Pancreas (tissue), 10 donors: ENCODE measurements at regions not wholly inside any gene's neighbourhood (a gene's known extent, or its start where the extent isn't known, plus 50 kb on each side); places are given as distances from the start of the nearest gene placed in this dataset.

Experiments
- ATAC-seq, 4 donors: fragments of 200-7000 bp; cut with Tn5 transposase; one replicate each; pipeline versions ENCODE4 v1.8.0 to v1.9.1; 2020; ENCODE audit warnings: mild to moderate bottlenecking in 4 of 4, moderate library complexity in 4 of 4
- DNase-seq, 6 donors: peaks; one replicate each; pipeline ENCODE4 v3.0.0-alpha.2; 2020
- FAIRE-seq: peaks from 2 replicates; lab custom pipeline; 2012; peaks lifted over from hg19 to GRCh38; lab: Jason Lieb, UNC
- H3K27ac ChIP-seq, 4 donors: fragments of 200-600 bp; sonication (generic); 1 replicate in 3 of 4; 2 replicates in 1 of 4; pipeline versions ENCODE4 v1.5.0 to v1.8.0; 2020
- H3K27me3 ChIP-seq, 4 donors: fragments of 200-600 bp; one replicate each; pipeline ENCODE4 v1.8.0; 2021
- H3K36me3 ChIP-seq, 3 donors: fragments of 200-600 bp; sonication (generic) in 1 of 3; one replicate each; pipeline versions ENCODE4 v1.5.0 to v1.8.0; 2020 to 2021
- H3K4me1 ChIP-seq, 3 donors: fragments of 200-600 bp; one replicate each; pipeline ENCODE4 v1.8.0; 2021
- H3K4me3 ChIP-seq, 4 donors: fragments of 200-600 bp; sonication (generic) in 2 of 4; one replicate each; pipeline versions ENCODE4 v1.5.0 to v1.8.0; 2020 to 2021
- H3K9me3 ChIP-seq, 4 donors: fragments of 200-600 bp; one replicate each; pipeline ENCODE4 v1.8.0; 2021
- WGBS, 2 donors: extraction: QIAGEN DNeasy Blood & Tissue Kit; methylation state at CpG; one replicate each; pipeline ENCODE4 v1.1.7; 2013; 5-methylcytosine and 5-hydroxymethylcytosine counted together
- intact Hi-C, 3 donors: fragments of 100-400 bp; cut with DNase I; formaldehyde crosslinking; loops; one replicate each; pipeline versions ENCODE4 v1.11.1 to v1.14.2; 2022
- TF ChIP-seq, protein P1 (sequence below), 4 donors: fragments of 200-600 bp; sonication (generic) in 3 of 4; IDR thresholded peaks; one replicate each; pipeline versions ENCODE4 v1.5.0 to v1.8.0; 2021; ENCODE audit warnings: antibody characterized with exemption in 4 of 4
- donor health status: healthy with polysubstance abuse.
- donor health status: DM: no; HTN: no; CAD: no; lungs with moderate emphysema.
- donor health status: DM: no; HTN: no; CAD: no.
- donor health status: control.
- donor health status: control.
- donor health status: Bipolar disorder and iron deficiency.
- donor health status: DM: yes; HTN: yes; CAD: no.
- donor health status: DM: no; HTN: no; CAD: no.
- donor health status: DM: no; HTN: no; CAD: no.
- donor health status: DM: yes; HTN: yes; CAD: no.

DNA sequence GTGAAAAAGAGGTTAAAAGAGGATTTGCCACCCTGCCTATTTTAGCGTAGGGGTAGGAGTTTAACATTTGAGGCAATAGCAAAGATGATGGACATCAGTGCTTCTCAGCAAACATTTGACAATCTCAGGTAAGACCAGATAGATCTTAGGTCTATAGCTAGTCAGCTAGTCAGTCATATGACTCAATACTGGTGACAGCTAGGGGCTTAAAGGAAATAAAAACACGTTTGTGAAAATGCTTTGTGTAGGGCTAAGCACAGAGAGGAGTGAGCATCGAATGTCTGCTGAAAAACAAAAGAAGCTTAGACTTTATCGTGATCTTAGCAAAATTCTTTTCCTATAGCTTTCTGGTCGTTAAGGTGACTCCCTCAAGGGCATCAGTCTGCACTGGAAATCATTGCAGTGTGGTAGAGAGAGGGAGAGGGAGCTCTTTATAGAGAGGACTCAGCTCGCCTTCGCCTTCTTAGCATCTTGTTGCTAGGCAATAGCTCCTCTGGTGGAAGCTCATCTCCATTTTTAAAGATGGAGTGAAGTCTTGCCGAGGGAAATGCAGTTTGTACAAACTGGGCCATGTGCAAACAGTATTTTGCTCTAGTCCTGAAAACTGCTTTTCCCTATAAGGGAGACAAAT, 62.8 kb upstream of the SLC38A11 start:
- H3K9me3 ChIP-seq: no peaks in the 10 kb centered on the region
- intact Hi-C loops: loop anchor here in 2 of 3 donors (10.0 kb wide), 1 partner anchor 187 kb away; the partner anchor contains the start of gene SCN3A (in 2 of the 2)
- no peak for ATAC-seq
- peaks cover 0 to 4% (median 0%) of the 10 kb centered on the region in 3 donors for H3K4me1 ChIP-seq
- no peak overlapping the region for H3K4me3 ChIP-seq
- TF ChIP-seq, protein P1, sequence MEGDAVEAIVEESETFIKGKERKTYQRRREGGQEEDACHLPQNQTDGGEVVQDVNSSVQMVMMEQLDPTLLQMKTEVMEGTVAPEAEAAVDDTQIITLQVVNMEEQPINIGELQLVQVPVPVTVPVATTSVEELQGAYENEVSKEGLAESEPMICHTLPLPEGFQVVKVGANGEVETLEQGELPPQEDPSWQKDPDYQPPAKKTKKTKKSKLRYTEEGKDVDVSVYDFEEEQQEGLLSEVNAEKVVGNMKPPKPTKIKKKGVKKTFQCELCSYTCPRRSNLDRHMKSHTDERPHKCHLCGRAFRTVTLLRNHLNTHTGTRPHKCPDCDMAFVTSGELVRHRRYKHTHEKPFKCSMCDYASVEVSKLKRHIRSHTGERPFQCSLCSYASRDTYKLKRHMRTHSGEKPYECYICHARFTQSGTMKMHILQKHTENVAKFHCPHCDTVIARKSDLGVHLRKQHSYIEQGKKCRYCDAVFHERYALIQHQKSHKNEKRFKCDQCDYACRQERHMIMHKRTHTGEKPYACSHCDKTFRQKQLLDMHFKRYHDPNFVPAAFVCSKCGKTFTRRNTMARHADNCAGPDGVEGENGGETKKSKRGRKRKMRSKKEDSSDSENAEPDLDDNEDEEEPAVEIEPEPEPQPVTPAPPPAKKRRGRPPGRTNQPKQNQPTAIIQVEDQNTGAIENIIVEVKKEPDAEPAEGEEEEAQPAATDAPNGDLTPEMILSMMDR (IDR thresholded peaks at IDR 0.05): no peak
- no peak for FAIRE-seq
- no peaks in the 10 kb centered on the region for H3K27me3 ChIP-seq
- DNase-seq: no peak
- H3K27ac ChIP-seq: no peak overlapping the region
- WGBS, 2 donors: 48 to 58% methylated on average over 8 of the region's 8 CpGs
- H3K36me3 ChIP-seq: no peaks in the 10 kb centered on the region

- DNase-seq: peak in 1 of 6 donors; percentile 35
Observed at GRCh38 chr2:165016772-165017411, 61.6 kb upstream of the SLC38A11 start.

DNA sequence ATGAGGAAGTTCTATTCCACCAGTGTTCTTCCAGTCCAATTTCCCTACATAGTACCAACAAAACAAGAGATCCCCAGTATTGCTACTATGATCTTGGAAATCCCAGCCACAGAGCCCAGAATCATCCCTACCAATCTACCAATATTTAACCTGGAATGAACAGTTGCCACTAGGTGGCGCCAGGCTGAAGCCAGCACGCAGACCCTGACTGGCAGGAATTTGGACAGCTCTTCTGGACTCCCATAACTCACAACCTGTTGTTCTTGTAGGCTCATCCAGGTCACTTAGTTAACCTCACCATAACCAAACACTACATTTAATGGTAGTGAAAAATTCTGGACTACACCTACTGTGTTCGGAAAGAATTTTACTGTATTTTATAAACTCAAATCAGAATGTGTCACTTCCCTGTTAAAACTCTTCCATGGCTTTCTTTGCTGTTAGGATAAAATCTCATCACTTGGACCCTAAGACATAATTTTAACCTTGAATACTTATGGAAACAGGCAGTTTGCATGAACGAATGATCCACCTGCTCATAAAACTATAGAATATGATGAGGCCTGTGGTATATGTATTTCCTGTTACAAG, 59.8 kb upstream of the SLC38A11 start:
- Histone ChIP-seq H3K4me1 (peaks cover 0 to 4% (median 0%) of the 10 kb centered on the region in 3 donors), H3K27ac (no peak overlapping the region), H3K4me3 (no peak overlapping the region), H3K9me3 (no peaks in the 10 kb centered on the region), H3K27me3 (no peaks in the 10 kb centered on the region), H3K36me3 (no peaks in the 10 kb centered on the region)
- DNase-seq (peak; percentile 48 to 83 (median 67)), ATAC-seq (peak; percentile 75 to 93 (median 90)), FAIRE-seq (no peak)
- intact Hi-C loops: loop anchor here in 2 of 3 donors (10.0 kb wide), 1 partner anchor 190 kb away; the partner anchor contains the start of gene SCN3A (in 2 of the 2)
- 22 to 26% methylated on average over 4 of the region's 4 CpGs for WGBS, 2 donors
- TF ChIP-seq, protein P1 (IDR thresholded peaks at IDR 0.05): peak; percentile 58 to 84 (median 78)

More at GRCh38 chr2:165016772-165017411, 61.6 kb upstream of the SLC38A11 start:
- Histone ChIP-seq H3K27ac (no peak overlapping the region), H3K4me3 (peak overlapping the region in 1 of 4 donors; percentile 5), H3K4me1 (peaks cover 0 to 4% (median 0%) of the 10 kb centered on the region in 3 donors), H3K36me3 (no peaks in the 10 kb centered on the region), H3K27me3 (no peaks in the 10 kb centered on the region), H3K9me3 (no peaks in the 10 kb centered on the region)
- ATAC-seq: peak; percentile 77 to 90 (median 88)
- 12 to 16% methylated on average over 15 of the region's 15 CpGs for WGBS, 2 donors
- FAIRE-seq: no peak
- intact Hi-C loops: loop anchor here in 2 of 3 donors (10.0 kb wide), 1 partner anchor 188 kb away; the partner anchor contains the start of gene SCN3A (in 2 of the 2)
- TF ChIP-seq, protein P1 (IDR thresholded peaks at IDR 0.05): peak in 3 of 4 donors; percentile 36 to 52 (median 41)

DNA sequence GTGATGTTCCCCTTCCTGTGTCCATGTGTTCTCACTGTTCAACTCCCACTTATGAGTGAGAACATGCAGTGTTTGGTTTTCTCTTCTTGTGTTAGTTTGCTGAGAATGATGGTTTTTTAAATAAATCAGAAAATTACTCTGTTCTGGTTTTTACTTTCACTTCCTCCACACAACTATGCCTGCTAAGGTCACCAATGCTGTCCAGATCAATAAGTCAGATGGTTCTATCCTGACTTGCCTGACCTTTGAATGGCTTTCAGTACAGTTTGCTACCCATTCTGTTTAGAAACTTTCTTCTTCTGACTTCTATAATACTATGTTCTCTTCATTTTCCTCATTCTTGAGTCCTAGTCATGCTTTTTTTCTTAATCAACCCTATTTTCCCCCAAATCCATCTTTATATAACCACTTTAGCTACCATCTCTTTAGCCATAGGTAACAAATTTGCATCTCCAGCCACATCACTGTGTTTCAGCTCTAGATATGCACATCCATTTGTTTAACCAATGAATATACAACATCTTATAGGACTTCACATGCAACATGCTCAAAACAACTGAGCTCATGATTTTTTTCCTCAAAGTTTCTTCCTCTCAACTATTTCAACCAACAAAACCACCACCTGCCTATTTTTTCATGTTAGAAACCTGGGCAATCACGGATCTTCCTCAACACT, 58.8 kb upstream of the SLC38A11 start:
- H3K9me3 ChIP-seq: no peaks in the 10 kb centered on the region
- DNase-seq (no peak), FAIRE-seq (no peak), ATAC-seq (no peak)
- intact Hi-C loops: loop anchor here in 2 of 3 donors (10.0 kb wide), 1 partner anchor 191 kb away; the partner anchor contains the start of gene SCN3A (in 2 of the 2)
- WGBS, 2 donors: 44 to 46% methylated on average over 1 of the region's 1 CpG
- peaks cover 0 to 4% (median 2%) of the 10 kb centered on the region in 3 donors for H3K4me1 ChIP-seq
- no peak overlapping the region for H3K4me3 ChIP-seq
- H3K36me3 ChIP-seq: no peaks in the 10 kb centered on the region
- H3K27me3 ChIP-seq: no peaks in the 10 kb centered on the region
- TF ChIP-seq, protein P1 (IDR thresholded peaks at IDR 0.05): no peak
- H3K27ac ChIP-seq: no peak overlapping the region
